HG02588 (cell line): ENCODE measurements at regions not wholly inside any gene's neighbourhood (a gene's known extent, or its start where the extent isn't known, plus 50 kb on each side); places are given as distances from the start of the nearest gene placed in this dataset.

ENCODE experiments used
- ATAC-seq: cut with Tn5 transposase; IDR thresholded peaks from one replicate; pipeline ENCODE4 v1.9.1; 2021; ENCODE audit warnings: mild to moderate bottlenecking, moderate library complexity; ENCODE audit not compliant: unreplicated experiment

DNA sequence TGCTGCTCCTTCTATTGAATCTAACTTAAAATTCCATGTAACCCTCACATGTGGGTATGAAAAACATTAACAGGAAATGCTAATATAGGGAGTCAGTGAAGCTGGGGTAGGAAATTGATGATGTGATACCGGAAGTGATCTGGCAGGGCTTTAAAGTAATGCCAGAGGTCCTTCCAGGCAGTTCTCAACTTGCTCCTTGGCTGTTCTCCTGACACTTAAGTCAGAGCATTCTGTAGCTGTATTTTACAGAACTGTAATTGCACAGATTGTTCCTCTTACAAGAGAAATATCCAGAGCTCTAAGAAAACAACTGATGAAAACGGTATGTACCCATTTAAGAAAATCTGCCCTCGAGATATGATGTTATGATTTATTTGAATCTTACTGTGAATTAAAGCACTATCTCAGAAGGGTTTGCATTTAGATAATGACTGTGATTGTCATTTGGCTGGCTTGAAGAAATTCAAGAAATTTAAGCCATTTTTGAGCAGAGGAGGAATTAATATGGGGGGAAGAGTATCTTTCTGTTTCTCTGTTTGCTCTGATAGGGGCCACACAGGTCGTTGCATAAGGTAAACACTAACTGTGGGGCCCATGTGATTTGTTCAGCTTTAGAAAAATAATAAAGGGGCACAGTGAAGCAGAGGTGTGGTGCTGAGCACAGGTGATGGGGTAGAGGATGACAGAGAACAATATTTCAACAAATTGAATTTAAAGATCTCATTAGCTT, 88.4 kb downstream of the BBS10 start:
- ATAC-seq, result no peak

DNA sequence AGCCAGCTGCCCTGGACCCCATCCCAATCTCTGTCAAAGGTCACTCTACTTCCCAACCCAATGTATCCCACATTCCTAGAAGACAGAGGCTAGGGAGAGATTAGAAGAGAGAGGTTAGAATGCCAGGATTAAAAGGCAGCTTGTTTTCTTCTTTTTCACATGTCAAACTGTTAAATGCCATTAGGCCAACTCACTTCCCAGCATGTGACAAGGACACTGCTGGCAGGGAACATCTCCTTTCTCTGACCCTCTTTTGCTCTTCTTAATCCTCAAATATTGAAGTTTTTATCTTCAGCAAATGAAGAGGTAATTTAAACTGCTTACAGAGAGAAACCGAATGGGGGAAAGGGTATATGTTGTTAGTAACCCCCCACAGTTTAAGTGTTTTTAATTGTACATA, 89.1 kb downstream of the BBS10 start:
- ATAC-seq, result no peak

DNA sequence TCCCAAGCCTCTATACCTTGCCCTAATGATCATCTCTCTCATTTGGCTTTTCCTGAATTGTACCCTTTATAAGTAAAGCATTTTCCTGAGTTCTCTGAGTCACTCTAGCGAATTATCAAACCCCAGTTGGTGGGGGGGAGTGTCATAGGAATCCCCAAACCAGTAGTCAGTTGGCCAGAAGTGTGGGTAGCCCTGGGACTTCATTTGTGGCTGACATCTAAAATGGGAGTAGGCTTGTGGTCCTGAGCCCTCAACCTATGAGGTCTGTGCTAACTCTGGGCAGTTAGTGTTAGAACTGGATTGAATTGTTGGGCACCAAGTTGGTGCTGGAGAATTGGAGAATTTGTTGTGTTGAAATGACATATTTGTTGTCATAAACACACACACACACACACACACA, 91.3 kb downstream of the BBS10 start:
- ATAC-seq, result no peak

DNA sequence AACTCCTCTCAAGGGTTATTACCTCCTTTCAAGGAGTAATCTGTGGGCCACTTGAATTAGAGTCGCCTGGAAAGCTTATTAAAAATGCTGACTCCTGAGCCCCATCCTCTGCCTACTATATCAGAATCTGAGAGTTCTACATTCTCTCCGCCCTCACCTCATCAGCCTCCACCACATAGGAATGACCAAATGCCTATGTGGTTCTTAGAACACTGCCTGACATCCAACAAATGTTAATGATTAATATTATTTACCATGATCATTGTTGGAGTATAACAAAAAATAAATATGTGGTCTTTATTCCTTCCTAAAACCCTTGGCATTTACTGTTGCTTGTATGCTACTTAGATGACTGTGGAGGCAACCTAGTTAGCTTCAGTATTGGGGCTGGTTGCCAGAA, 91.9 kb downstream of the BBS10 start:
- ATAC-seq, result no peak

GRCh38 chr12:76255692-76256091, 92.5 kb downstream of the BBS10 start:
- ATAC-seq, result no peak

DNA sequence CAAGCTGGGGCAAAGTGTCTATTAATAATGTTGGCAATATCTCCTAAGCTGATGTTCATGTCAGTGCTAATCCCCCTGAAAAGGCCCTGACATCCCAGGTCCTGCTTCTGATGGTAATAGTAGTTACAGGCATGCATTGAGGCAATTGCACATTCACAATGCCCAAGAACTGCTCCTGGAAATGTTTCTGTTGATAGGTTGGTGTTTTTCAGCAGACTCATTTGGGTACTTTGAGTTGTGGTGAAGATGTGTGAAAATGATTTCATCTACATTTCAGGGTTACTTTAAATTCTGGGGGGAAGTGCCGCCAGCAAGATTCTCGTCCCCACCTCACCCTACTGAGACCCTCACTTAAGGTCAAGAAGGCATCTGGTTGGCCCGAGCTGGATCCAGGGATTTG, 92.9 kb downstream of the BBS10 start:
- no peak for ATAC-seq

DNA sequence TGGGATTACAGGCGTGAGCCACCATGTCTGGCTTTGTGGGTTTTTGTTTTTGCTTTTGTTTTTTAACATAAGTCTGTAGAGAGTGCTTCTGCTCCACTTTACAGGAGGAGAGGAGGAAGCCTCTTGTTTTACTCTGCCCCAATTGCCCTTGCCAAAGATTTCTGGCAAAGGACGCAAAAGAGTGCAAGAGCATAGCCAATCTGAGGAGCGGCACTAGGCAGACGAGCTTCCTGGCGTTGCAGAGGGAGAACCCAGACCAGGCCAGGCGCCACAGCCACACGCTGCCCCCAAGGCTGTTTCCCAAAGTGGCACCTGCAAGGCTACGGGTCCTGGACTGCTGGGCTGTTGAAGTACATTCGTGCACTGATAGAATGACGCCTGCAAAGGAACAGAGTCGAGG, 96.2 kb downstream of the BBS10 start:
- ATAC-seq, result no peak

DNA sequence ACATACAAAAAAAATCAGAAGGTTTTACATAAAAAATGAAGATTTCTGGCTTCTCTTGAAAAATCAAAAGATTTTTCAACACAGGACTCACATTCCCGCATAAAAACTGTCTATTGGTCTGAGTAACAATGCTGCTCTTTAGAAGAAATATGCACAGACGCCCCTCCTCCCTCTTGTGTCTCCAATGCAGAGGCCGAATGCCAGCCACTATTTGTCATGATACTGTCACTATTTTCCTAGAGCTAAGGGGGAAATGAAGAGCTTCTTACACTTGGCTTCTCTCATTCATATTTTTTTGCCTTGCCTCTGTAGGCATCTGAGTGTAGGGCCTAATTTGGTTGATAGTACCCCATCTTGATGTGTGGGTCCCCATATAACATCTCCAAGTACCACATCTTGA, 98.0 kb downstream of the BBS10 start:
- no peak for ATAC-seq

GRCh38 chr12:76249501-76249900, 98.7 kb downstream of the BBS10 start:
- ATAC-seq, result no peak

- ATAC-seq, result no peak
Measured at GRCh38 chr12:76247992-76248391, 100.2 kb downstream of the BBS10 start.

- no peak for ATAC-seq
Measured at GRCh38 chr12:76247026-76247646, 101.1 kb downstream of the BBS10 start.

DNA sequence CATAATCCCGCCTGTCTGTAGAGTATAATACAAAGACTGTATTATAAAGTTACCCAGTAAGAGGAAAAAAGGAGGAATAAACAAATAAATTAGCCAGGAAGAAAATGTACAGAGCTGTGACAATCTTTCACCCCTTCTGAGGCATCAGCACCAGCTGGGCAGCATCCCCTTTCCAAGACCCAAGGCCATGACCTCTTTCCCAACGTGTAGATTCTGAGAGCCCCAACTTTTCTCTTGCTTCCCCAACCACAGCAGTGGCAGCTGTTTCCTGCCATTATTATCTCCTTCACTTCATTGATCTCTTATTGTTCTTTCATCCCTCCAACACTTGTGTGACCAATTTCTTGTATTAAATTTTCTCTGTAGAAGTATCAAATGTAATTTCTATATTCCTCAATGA, 101.6 kb downstream of the BBS10 start:
- ATAC-seq, result no peak

- ATAC-seq, result no peak
Measured at GRCh38 chr12:76244300-76244699, 103.9 kb downstream of the BBS10 start.

GRCh38 chr12:76242813-76243550, 105.2 kb downstream of the BBS10 start:
- no peak for ATAC-seq

DNA sequence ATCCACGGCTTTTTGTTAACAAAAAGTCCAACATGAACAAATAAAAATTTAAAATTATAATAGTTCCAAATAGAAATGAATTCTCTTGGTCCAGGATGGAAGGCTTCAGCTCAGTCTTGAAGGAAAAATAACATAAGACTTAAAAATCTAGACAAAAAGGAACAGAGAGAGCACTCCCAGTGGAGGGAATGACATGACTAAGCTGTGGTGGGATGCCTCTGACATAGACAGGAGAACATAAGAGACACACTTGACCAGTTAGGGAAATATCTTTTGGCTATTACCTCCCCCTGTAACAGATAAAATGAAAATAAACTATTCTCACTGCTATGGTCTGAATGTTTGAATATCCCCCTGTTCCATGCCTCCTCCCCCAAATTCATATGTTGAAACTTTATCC, 106.8 kb downstream of the BBS10 start:
- ATAC-seq, result no peak

GRCh38 chr12:76240281-76240680, 107.9 kb downstream of the BBS10 start:
- no peak for ATAC-seq

GRCh38 chr12:76238688-76239087, 109.5 kb downstream of the BBS10 start:
- ATAC-seq, result no peak

GRCh38 chr12:76237086-76237701, 111.0 kb downstream of the BBS10 start:
- no peak for ATAC-seq

DNA sequence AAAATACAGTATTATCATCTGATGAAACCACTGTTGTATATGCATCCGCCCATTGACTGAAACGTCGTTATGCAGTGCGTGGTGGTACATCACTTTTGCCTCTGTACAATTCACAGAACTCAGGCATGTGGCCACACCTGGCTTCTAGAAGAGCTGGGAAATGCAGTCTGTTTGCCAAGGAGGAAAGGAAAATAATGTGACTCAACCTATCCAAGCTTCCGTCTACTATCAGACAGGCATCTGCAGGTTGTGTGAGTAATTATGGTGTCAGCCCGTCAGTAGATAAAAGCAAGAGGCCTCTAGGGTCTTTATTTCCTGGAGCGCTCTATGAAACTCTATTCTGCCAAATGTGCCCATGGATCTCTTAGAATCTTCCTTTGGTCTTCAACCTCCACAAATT, 111.6 kb downstream of the BBS10 start:
- no peak for ATAC-seq

- ATAC-seq, result no peak
Measured at GRCh38 chr12:76234741-76235140, 113.5 kb downstream of the BBS10 start.

DNA sequence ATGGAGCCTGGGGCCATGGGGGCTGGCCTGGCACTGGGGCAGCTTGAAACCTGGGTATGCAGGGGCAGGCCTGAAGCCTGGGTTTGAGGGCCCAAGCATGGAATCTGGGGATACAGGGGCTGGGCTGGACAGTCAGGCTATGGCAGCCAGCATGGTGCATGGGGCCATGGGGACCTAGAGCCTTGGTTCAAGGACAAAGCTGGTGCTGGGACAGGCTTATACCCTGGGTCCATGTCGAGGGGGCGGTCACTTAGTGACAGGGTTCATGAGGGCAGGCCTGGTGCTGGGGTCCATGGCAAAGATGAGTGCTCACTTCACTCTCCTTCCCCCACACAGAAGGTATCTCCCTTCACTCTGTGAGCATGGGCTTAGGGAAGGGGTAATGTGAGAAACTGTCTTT, 116.2 kb downstream of the BBS10 start:
- ATAC-seq, result no peak

GRCh38 chr12:76226956-76227355, 121.3 kb downstream of the BBS10 start:
- ATAC-seq, result no peak
